K562 (cell line): ENCODE measurements at regions not wholly inside any gene's neighbourhood (a gene's known extent, or its start where the extent isn't known, plus 50 kb on each side); places are given as distances from the start of the nearest gene placed in this dataset.

Experiments used
- ATAC-seq: fragments of 200-7000 bp; cut with Tn5 transposase; 3 replicates; pipeline ENCODE4 v1.9.1; 2020; ENCODE audit warnings: moderate library complexity
- BruUV-seq: library from RNA; stranded (reverse); fragments of 400-500 nt; replicated peaks from 2 replicates; lab custom pipeline; 2021; lab: Mats Ljungman, UMichigan
- CTCF ChIA-PET: fragments of 300-600 bp; formaldehyde crosslinking; extraction: SDS; loops from one replicate; lab custom pipeline; 2021; ENCODE audit warnings: low intra/inter-chr PET ratio; lab: Yijun Ruan, JAX
- POLR2A ChIA-PET: fragments of 300-600, 350-650 bp; sonication (Branson Sonifier 250); formaldehyde crosslinking; extraction: SDS; loops from one replicate; lab custom pipeline; 2021; ENCODE audit warnings: antibody characterized with exemption, inconsistent platforms; lab: Yijun Ruan, JAX
- DNase-seq, 4 experiments: peaks; one replicate each; pipeline versions ENCODE4 v3.0.0 to v3.0.0-alpha.2; 2011 to 2018; ENCODE audit warnings: low spot score in 3 of 4, mixed read lengths in 3 of 4; ENCODE audit errors: extremely low read depth in 1 of 4
- FAIRE-seq: peaks from 2 replicates; lab custom pipeline; 2011; peaks lifted over from hg19 to GRCh38; lab: Jason Lieb, UNC
- H2AFZ ChIP-seq: 2 replicates; pipeline ENCODE4 v1.6.0; 2011; ENCODE audit warnings: low read depth, low read length, control low read depth, inconsistent platforms
- H3K27ac ChIP-seq: fragments of 200-600 bp; 3 replicates; pipeline ENCODE4 v1.8.0; 2011; ENCODE audit warnings: low read depth, mild to moderate bottlenecking, control low read depth, inconsistent platforms, low read length, moderate library complexity, mixed read lengths; ENCODE audit errors: extremely low read depth
- H3K27me3 ChIP-seq, 2 experiments: fragments of 300-600 bp in 1 of 2; 2 replicates in 1 of 2; 3 replicates in 1 of 2; pipeline versions ENCODE4 v1.6.0 to v1.8.0; 2011; ENCODE audit warnings: inconsistent platforms in 2 of 2, low read length in 2 of 2, mild to moderate bottlenecking in 1 of 2, mixed read lengths in 1 of 2, moderate library complexity in 1 of 2; ENCODE audit not compliant: control insufficient read depth in 2 of 2, insufficient read depth in 2 of 2
- H3K36me3 ChIP-seq: fragments of 300-600 bp; 3 replicates; pipeline ENCODE4 v1.8.0; 2011; ENCODE audit warnings: mild to moderate bottlenecking, low read length, inconsistent platforms; ENCODE audit not compliant: control insufficient read depth, insufficient read depth
- H3K4me1 ChIP-seq, 2 experiments: fragments of 200-600 bp in 1 of 2; replicated peaks in 1 of 2; 2 replicates in 1 of 2; 3 replicates in 1 of 2; pipeline versions ENCODE4 v1.5.1 to v1.8.0; 2011; ENCODE audit warnings: inconsistent platforms in 2 of 2, low read length in 2 of 2, mild to moderate bottlenecking in 1 of 2, mixed read lengths in 1 of 2, moderate library complexity in 1 of 2; ENCODE audit not compliant: control insufficient read depth in 2 of 2, insufficient read depth in 2 of 2
- H3K4me2 ChIP-seq: 2 replicates; pipeline ENCODE4 v1.6.1; 2011; ENCODE audit warnings: low read length, control low read depth, inconsistent platforms, mixed read lengths; ENCODE audit not compliant: insufficient read depth
- H3K4me3 ChIP-seq: fragments of 200-600 bp; sonication (generic), shearing (Covaris generic); 2 replicates; pipeline ENCODE4 v1.5.1; 2016; ENCODE audit warnings: control low read depth, inconsistent platforms
- H3K79me2 ChIP-seq: fragments of 200-600 bp; 3 replicates; pipeline ENCODE4 v1.8.0; 2011; ENCODE audit warnings: low read length, inconsistent platforms; ENCODE audit not compliant: control insufficient read depth, insufficient read depth
- H3K9ac ChIP-seq, 2 experiments: 2 replicates each; pipeline versions ENCODE4 v1.6.0 to v1.6.1; 2011; ENCODE audit warnings: low read depth in 2 of 2, low read length in 2 of 2, control low read depth in 1 of 2, inconsistent platforms in 1 of 2, mild to moderate bottlenecking in 1 of 2, mixed read lengths in 1 of 2; ENCODE audit not compliant: insufficient read depth in 1 of 2
- H3K9me1 ChIP-seq: one replicate; pipeline ENCODE4 v1.6.0; 2011; ENCODE audit warnings: inconsistent platforms, mild to moderate bottlenecking, low read length, moderate library complexity; ENCODE audit not compliant: control insufficient read depth, insufficient read depth
- H3K9me3 ChIP-seq: replicated peaks from 2 replicates; pipeline ENCODE4 v1.5.1; 2011; ENCODE audit warnings: low read depth, low read length, inconsistent platforms; ENCODE audit not compliant: control insufficient read depth, insufficient read depth
- H4K20me1 ChIP-seq: replicated peaks from 2 replicates; pipeline ENCODE4 v1.6.1; 2011; ENCODE audit warnings: low read length, inconsistent platforms, mixed read lengths; ENCODE audit not compliant: control insufficient read depth, insufficient read depth
- HDAC2 ChIP-seq: fragments of 450-650 bp; IDR thresholded peaks from 2 replicates; pipeline ENCODE4 v1.6.1; 2016; ENCODE audit warnings: mild to moderate bottlenecking
- NELFE ChIP-seq: IDR thresholded peaks from 2 replicates; pipeline ENCODE4 v1.6.1; 2011; ENCODE audit warnings: mild to moderate bottlenecking; ENCODE audit not compliant: insufficient read depth, insufficient read length
- SETDB1 ChIP-seq: IDR thresholded peaks from one replicate; pipeline ENCODE4 v1.6.1; 2012; ENCODE audit warnings: low read length, control low read depth, inconsistent platforms
- SIX5 ChIP-seq, 2 experiments: IDR thresholded peaks; 2 replicates each; pipeline ENCODE4 v1.6.1; 2011; ENCODE audit warnings: low read length in 2 of 2, borderline replicate concordance in 1 of 2, low read depth in 1 of 2, mild to moderate bottlenecking in 1 of 2, moderate library complexity in 1 of 2; ENCODE audit not compliant: insufficient read depth in 1 of 2
- ZNF354B ChIP-seq: fragments of 250-450 bp; sonication (Bioruptor Pico); IDR thresholded peaks from 2 replicates; pipeline ENCODE4 v1.4.0; 2020
- ZNF76 ChIP-seq: fragments of 250-450 bp; sonication (Bioruptor Pico); IDR thresholded peaks from 2 replicates; pipeline ENCODE4 v1.4.0; 2020; ENCODE audit warnings: mild to moderate bottlenecking, moderate library complexity, borderline replicate concordance
- ZNF780A ChIP-seq: fragments of 250-450 bp; sonication (Bioruptor Pico); IDR thresholded peaks from 2 replicates; pipeline ENCODE4 v1.5.0; 2021; ENCODE audit warnings: mild to moderate bottlenecking
- WGBS: fragments of 100-300 bp; shearing (Covaris generic); methylation state at CpG from one replicate; pipeline ENCODE4 v1.1.6; 2016; ENCODE audit warnings: low coverage, mixed read lengths; ENCODE audit not compliant: insufficient coverage; ENCODE audit errors: missing lambda C conversion rate; 5-methylcytosine and 5-hydroxymethylcytosine counted together
- in situ Hi-C: fragments of 300-500 bp; cut with MboI; formaldehyde crosslinking; loops from 4 replicates; pipeline ENCODE4 v1.15.0; 2018; ENCODE audit warnings: inconsistent platforms, mixed read lengths
- intact Hi-C: fragments of 100-400 bp; cut with micrococcal nuclease; formaldehyde crosslinking; loops from 2 replicates; pipeline ENCODE4 v1.14.2; 2022

- ChIA-PET POLR2A (interaction anchor here (0.6 kb wide), 1 partner anchor 604 kb away, joined by 5 read pairs; no protein-coding TSS in a partner anchor), CTCF (no interaction called here)
- no peak overlapping the region for H3K4me2 ChIP-seq
- WGBS, result 27% methylated on average over 1 of the region's 2 CpGs
- ATAC-seq, result no peak
- in situ Hi-C loops (no loop called here), intact Hi-C loops (no loop called here)
- no peak for DNase-seq
- H3K9me1 ChIP-seq, result no peaks in the 10 kb centered on the region
- no peak for TF ChIP-seq SETDB1
- TF ChIP-seq ZNF76 (CRISPR knock-in tag), result no peak
- no peak for TF ChIP-seq ZNF780A (CRISPR knock-in tag)
- no peak for TF ChIP-seq ZNF354B
- no peak for TF ChIP-seq HDAC2
- TF ChIP-seq NELFE, result no peak
- TF ChIP-seq SIX5 (IDR thresholded peaks at IDR 0.05; ENCODE audit: borderline replicate concordance in 1 of 2, insufficient read depth in 1 of 2, low read depth in 1 of 2, low read length in 2 of 2), result no peak
- no peak overlapping the region for H3K4me3 ChIP-seq
- FAIRE-seq, result no peak
- H4K20me1 ChIP-seq, result no peaks in the 10 kb centered on the region
- H2AFZ ChIP-seq, result no peak overlapping the region
- no TSS peak for BruUV-seq
- no peak overlapping the region for H3K27ac ChIP-seq
- no peaks in the 10 kb centered on the region for H3K36me3 ChIP-seq
- peaks cover 2% of the 10 kb centered on the region in 2 experiments; a peak in 2 of 5 replicates for H3K4me1 ChIP-seq
- H3K27me3 ChIP-seq, result peaks cover 4 to 10% of the 10 kb centered on the region in 2 experiments; a peak in 2 of 5 replicates
- H3K9ac ChIP-seq, result no peak overlapping the region
- H3K79me2 ChIP-seq, result no peaks in the 10 kb centered on the region
- H3K9me3 ChIP-seq, result no peaks in the 10 kb centered on the region; the same call in 1 of the 2 replicates
Observed at GRCh38 chr12:127233016-127233415, 1034.0 kb upstream of the TMEM132C start.
